ENCODE measurements at regions not wholly inside any gene's neighbourhood (a gene's known extent, or its start where the extent isn't known, plus 50 kb on each side); places are given as distances from the start of the nearest gene placed in this dataset.

- Histone ChIP-seq H3K4me1 (ENCODE audit: control insufficient read depth in 1 of 2, insufficient read depth in 2 of 2, low read length in 2 of 2) (no peaks in the 10 kb centered on the region), H3K4me3 (ENCODE audit: low read depth in 1 of 2, low read length in 2 of 2) (no peak overlapping the region), H3K9me3 (ENCODE audit: control insufficient read depth in 1 of 2, low read length in 2 of 2) (peaks cover 5 to 20% of the 10 kb centered on the region in 2 donors), H3K27me3 (ENCODE audit: low read depth, low read length) (no peaks in the 10 kb centered on the region), H3K36me3 (ENCODE audit: control insufficient read depth in 1 of 2, insufficient read depth in 2 of 2, low read length in 2 of 2) (no peaks in the 10 kb centered on the region), H3K27ac (ENCODE audit: low read length) (no peak overlapping the region)
Observed at GRCh38 chr10:83252169-83252568, 887.1 kb upstream of the GHITM start.

GRCh38 chr10:83252596-83252995 lies 886.7 kb upstream of the GHITM start:
- Histone ChIP-seq H3K4me3 (ENCODE audit: low read depth in 1 of 2, low read length in 2 of 2) (no peak overlapping the region), H3K36me3 (ENCODE audit: control insufficient read depth in 1 of 2, insufficient read depth in 2 of 2, low read length in 2 of 2) (no peaks in the 10 kb centered on the region), H3K27ac (ENCODE audit: low read length) (no peak overlapping the region), H3K4me1 (ENCODE audit: control insufficient read depth in 1 of 2, insufficient read depth in 2 of 2, low read length in 2 of 2) (no peaks in the 10 kb centered on the region), H3K27me3 (ENCODE audit: low read depth, low read length) (no peaks in the 10 kb centered on the region), H3K9me3 (ENCODE audit: control insufficient read depth in 1 of 2, low read length in 2 of 2) (peaks cover 5 to 20% of the 10 kb centered on the region in 2 donors)

- Histone ChIP-seq H3K27me3 (ENCODE audit: low read depth, low read length) (no peaks in the 10 kb centered on the region), H3K27ac (ENCODE audit: low read length) (no peak overlapping the region), H3K9me3 (ENCODE audit: control insufficient read depth in 1 of 2, low read length in 2 of 2) (peaks cover 5 to 20% of the 10 kb centered on the region in 2 donors), H3K4me3 (ENCODE audit: low read depth in 1 of 2, low read length in 2 of 2) (no peak overlapping the region), H3K4me1 (ENCODE audit: control insufficient read depth in 1 of 2, insufficient read depth in 2 of 2, low read length in 2 of 2) (no peaks in the 10 kb centered on the region), H3K36me3 (ENCODE audit: control insufficient read depth in 1 of 2, insufficient read depth in 2 of 2, low read length in 2 of 2) (no peaks in the 10 kb centered on the region)
Observed at GRCh38 chr10:83253011-83253671, 886.2 kb upstream of the GHITM start.

GRCh38 chr10:83254698-83255097 lies 884.6 kb upstream of the GHITM start:
- H3K9me3 ChIP-seq (ENCODE audit: control insufficient read depth in 1 of 2, low read length in 2 of 2), result peaks cover 5 to 21% of the 10 kb centered on the region in 2 donors
- H3K27ac ChIP-seq (ENCODE audit: low read length), result no peak overlapping the region
- no peaks in the 10 kb centered on the region for H3K4me1 ChIP-seq (ENCODE audit: control insufficient read depth in 1 of 2, insufficient read depth in 2 of 2, low read length in 2 of 2)
- H3K27me3 ChIP-seq (ENCODE audit: low read depth, low read length), result no peaks in the 10 kb centered on the region
- H3K4me3 ChIP-seq (ENCODE audit: low read depth in 1 of 2, low read length in 2 of 2), result no peak overlapping the region
- no peaks in the 10 kb centered on the region for H3K36me3 ChIP-seq (ENCODE audit: control insufficient read depth in 1 of 2, insufficient read depth in 2 of 2, low read length in 2 of 2)

GRCh38 chr10:83262434-83262833 lies 876.9 kb upstream of the GHITM start:
- Histone ChIP-seq H3K36me3 (ENCODE audit: control insufficient read depth in 1 of 2, insufficient read depth in 2 of 2, low read length in 2 of 2) (no peaks in the 10 kb centered on the region), H3K27me3 (ENCODE audit: low read depth, low read length) (no peaks in the 10 kb centered on the region), H3K9me3 (ENCODE audit: control insufficient read depth in 1 of 2, low read length in 2 of 2) (peaks cover 0 to 5% of the 10 kb centered on the region in 2 donors), H3K27ac (ENCODE audit: low read length) (no peak overlapping the region), H3K4me3 (ENCODE audit: low read depth in 1 of 2, low read length in 2 of 2) (no peak overlapping the region), H3K4me1 (ENCODE audit: control insufficient read depth in 1 of 2, insufficient read depth in 2 of 2, low read length in 2 of 2) (no peaks in the 10 kb centered on the region)

GRCh38 chr10:83272666-83273434 lies 866.5 kb upstream of the GHITM start:
- H3K4me1 ChIP-seq (ENCODE audit: control insufficient read depth in 1 of 2, insufficient read depth in 2 of 2, low read length in 2 of 2), result peaks cover 0 to 7% of the 10 kb centered on the region in 2 donors
- H3K27ac ChIP-seq (ENCODE audit: low read length), result no peak overlapping the region
- H3K4me3 ChIP-seq (ENCODE audit: low read depth in 1 of 2, low read length in 2 of 2), result no peak overlapping the region
- H3K9me3 ChIP-seq (ENCODE audit: control insufficient read depth in 1 of 2, low read length in 2 of 2), result no peaks in the 10 kb centered on the region
- H3K27me3 ChIP-seq (ENCODE audit: low read depth, low read length), result no peaks in the 10 kb centered on the region
- no peaks in the 10 kb centered on the region for H3K36me3 ChIP-seq (ENCODE audit: control insufficient read depth in 1 of 2, insufficient read depth in 2 of 2, low read length in 2 of 2)

- Histone ChIP-seq H3K27me3 (ENCODE audit: low read depth, low read length) (no peaks in the 10 kb centered on the region), H3K4me1 (ENCODE audit: control insufficient read depth in 1 of 2, insufficient read depth in 2 of 2, low read length in 2 of 2) (peaks cover 0 to 7% of the 10 kb centered on the region in 2 donors), H3K36me3 (ENCODE audit: control insufficient read depth in 1 of 2, insufficient read depth in 2 of 2, low read length in 2 of 2) (no peaks in the 10 kb centered on the region), H3K4me3 (ENCODE audit: low read depth in 1 of 2, low read length in 2 of 2) (no peak overlapping the region), H3K27ac (ENCODE audit: low read length) (no peak overlapping the region), H3K9me3 (ENCODE audit: control insufficient read depth in 1 of 2, low read length in 2 of 2) (no peaks in the 10 kb centered on the region)
Observed at GRCh38 chr10:83274088-83274487, 865.2 kb upstream of the GHITM start.

GRCh38 chr10:83276971-83277370 lies 862.3 kb upstream of the GHITM start:
- Histone ChIP-seq H3K4me1 (ENCODE audit: control insufficient read depth in 1 of 2, insufficient read depth in 2 of 2, low read length in 2 of 2) (peaks cover 0 to 7% of the 10 kb centered on the region in 2 donors), H3K36me3 (ENCODE audit: control insufficient read depth in 1 of 2, insufficient read depth in 2 of 2, low read length in 2 of 2) (no peaks in the 10 kb centered on the region), H3K27me3 (ENCODE audit: low read depth, low read length) (no peaks in the 10 kb centered on the region), H3K4me3 (ENCODE audit: low read depth in 1 of 2, low read length in 2 of 2) (no peak overlapping the region), H3K27ac (ENCODE audit: low read length) (no peak overlapping the region), H3K9me3 (ENCODE audit: control insufficient read depth in 1 of 2, low read length in 2 of 2) (peaks cover 0 to 4% of the 10 kb centered on the region in 2 donors)

GRCh38 chr10:83283151-83283550 lies 856.2 kb upstream of the GHITM start:
- Histone ChIP-seq H3K4me1 (ENCODE audit: control insufficient read depth in 1 of 2, insufficient read depth in 2 of 2, low read length in 2 of 2) (no peaks in the 10 kb centered on the region), H3K9me3 (ENCODE audit: control insufficient read depth in 1 of 2, low read length in 2 of 2) (peaks cover 0 to 8% of the 10 kb centered on the region in 2 donors), H3K4me3 (ENCODE audit: low read depth in 1 of 2, low read length in 2 of 2) (no peak overlapping the region), H3K27ac (ENCODE audit: low read length) (no peak overlapping the region), H3K36me3 (ENCODE audit: control insufficient read depth in 1 of 2, insufficient read depth in 2 of 2, low read length in 2 of 2) (no peaks in the 10 kb centered on the region), H3K27me3 (ENCODE audit: low read depth, low read length) (no peaks in the 10 kb centered on the region)

- Histone ChIP-seq H3K36me3 (ENCODE audit: control insufficient read depth in 1 of 2, insufficient read depth in 2 of 2, low read length in 2 of 2) (no peaks in the 10 kb centered on the region), H3K27ac (ENCODE audit: low read length) (no peak overlapping the region), H3K9me3 (ENCODE audit: control insufficient read depth in 1 of 2, low read length in 2 of 2) (peaks cover 0 to 4% of the 10 kb centered on the region in 2 donors), H3K4me3 (ENCODE audit: low read depth in 1 of 2, low read length in 2 of 2) (no peak overlapping the region), H3K4me1 (ENCODE audit: control insufficient read depth in 1 of 2, insufficient read depth in 2 of 2, low read length in 2 of 2) (no peaks in the 10 kb centered on the region), H3K27me3 (ENCODE audit: low read depth, low read length) (no peaks in the 10 kb centered on the region)
Observed at GRCh38 chr10:83287374-83287773, 851.9 kb upstream of the GHITM start.

- Histone ChIP-seq H3K36me3 (ENCODE audit: control insufficient read depth in 1 of 2, insufficient read depth in 2 of 2, low read length in 2 of 2) (no peaks in the 10 kb centered on the region), H3K4me1 (ENCODE audit: control insufficient read depth in 1 of 2, insufficient read depth in 2 of 2, low read length in 2 of 2) (no peaks in the 10 kb centered on the region), H3K4me3 (ENCODE audit: low read depth in 1 of 2, low read length in 2 of 2) (no peak overlapping the region), H3K27ac (ENCODE audit: low read length) (no peak overlapping the region), H3K9me3 (ENCODE audit: control insufficient read depth in 1 of 2, low read length in 2 of 2) (peaks cover 0 to 4% of the 10 kb centered on the region in 2 donors), H3K27me3 (ENCODE audit: low read depth, low read length) (no peaks in the 10 kb centered on the region)
Observed at GRCh38 chr10:83289373-83289772, 849.9 kb upstream of the GHITM start.

Data from muscle layer of duodenum (tissue), 2 donors.